Kidney epithelial cell (primary cell): ENCODE measurements at regions not wholly inside any gene's neighbourhood (a gene's known extent, or its start where the extent isn't known, plus 50 kb on each side); places are given as distances from the start of the nearest gene placed in this dataset.
A peak's percentile ranks its signal among the peaks of the same experiment; 100 is the strongest.
"Not testable (repeated sequence)": the region's sequence is repeated elsewhere in the genome, so short reads cannot be mapped to it uniquely, and the experiment has no call there.

Source experiments
- DNase-seq: peaks from one replicate; pipeline ENCODE4 v3.0.0-alpha.2; 2010; ENCODE audit warnings: low read depth
- H3K27me3 ChIP-seq: 2 replicates; pipeline ENCODE4 v1.6.0; 2011; ENCODE audit warnings: low read length; ENCODE audit not compliant: control insufficient read depth, insufficient read depth
- H3K36me3 ChIP-seq: 2 replicates; pipeline ENCODE4 v1.5.1; 2011; ENCODE audit warnings: low read length; ENCODE audit not compliant: control insufficient read depth, insufficient read depth
- H3K4me3 ChIP-seq: 2 replicates; pipeline ENCODE4 v1.5.1; 2011; ENCODE audit warnings: low read depth, mild to moderate bottlenecking, control low read depth, low read length
- CTCF ChIP-seq: IDR thresholded peaks from 2 replicates; pipeline ENCODE4 v1.5.1; 2011; ENCODE audit warnings: mild to moderate bottlenecking, moderate library complexity, low read length, control low read depth, inconsistent platforms; ENCODE audit not compliant: insufficient read depth, poor library complexity, severe bottlenecking

- TF ChIP-seq CTCF, result no peak
Observed at GRCh38 chr1:196121181-196121580, 487.1 kb downstream of the KCNT2 start.

GRCh38 chr1:196115646-196116045 is 492.6 kb downstream of the KCNT2 start:
- H3K27me3 ChIP-seq, result no peaks in the 10 kb centered on the region
- TF ChIP-seq CTCF, result no peak
- DNase-seq, result peak; percentile 37
- no peaks in the 10 kb centered on the region for H3K36me3 ChIP-seq
- no peak overlapping the region for H3K4me3 ChIP-seq

More at GRCh38 chr1:196121181-196121580, 487.1 kb downstream of the KCNT2 start:
- H3K27me3 ChIP-seq, result no peaks in the 10 kb centered on the region
- no peak overlapping the region for H3K4me3 ChIP-seq
- no peak for DNase-seq
- H3K36me3 ChIP-seq, result no peaks in the 10 kb centered on the region

GRCh38 chr1:196114193-196114592 is 494.0 kb downstream of the KCNT2 start:
- Histone ChIP-seq H3K36me3 (no peaks in the 10 kb centered on the region), H3K27me3 (no peaks in the 10 kb centered on the region), H3K4me3 (no peak overlapping the region)
- TF ChIP-seq CTCF, result no peak
- no peak for DNase-seq

- H3K36me3 ChIP-seq, H3K27me3 ChIP-seq, DNase-seq, H3K4me3 ChIP-seq: not testable (repeated sequence)
Observed at GRCh38 chr1:196108990-196109389, 499.2 kb downstream of the KCNT2 start.

- H3K4me3 ChIP-seq, result no peak overlapping the region
- no peaks in the 10 kb centered on the region for H3K36me3 ChIP-seq
- H3K27me3 ChIP-seq, result no peaks in the 10 kb centered on the region
- no peak for DNase-seq
- TF ChIP-seq CTCF, result no peak
Observed at GRCh38 chr1:196105901-196106300, 502.3 kb downstream of the KCNT2 start.

GRCh38 chr1:196102826-196103225 is 505.4 kb downstream of the KCNT2 start:
- no peak for TF ChIP-seq CTCF
- Histone ChIP-seq H3K27me3 (no peaks in the 10 kb centered on the region), H3K36me3 (no peaks in the 10 kb centered on the region), H3K4me3 (no peak overlapping the region)
- no peak for DNase-seq
